Nephron (organoid): ENCODE measurements at regions not wholly inside any gene's neighbourhood (a gene's known extent, or its start where the extent isn't known, plus 50 kb on each side); places are given as distances from the start of the nearest gene placed in this dataset.
A peak's percentile ranks its signal among the peaks of the same experiment; 100 is the strongest.

Experiments
- H3K27ac Mint-ChIP-seq, 3 experiments: 2 replicates each; pipeline ENCODE4 v1.8.0; 2020; ENCODE audit warnings: mixed read lengths in 3 of 3, mild to moderate bottlenecking in 2 of 3, moderate library complexity in 1 of 3
- H3K27me3 Mint-ChIP-seq: 2 replicates; pipeline ENCODE4 v1.8.0; 2021; ENCODE audit warnings: low read depth, mild to moderate bottlenecking, moderate library complexity, mixed read lengths
- H3K36me3 Mint-ChIP-seq: 2 replicates; pipeline ENCODE4 v1.8.0; 2020; ENCODE audit warnings: low read depth, mixed read lengths
- H3K4me1 Mint-ChIP-seq: 2 replicates; pipeline ENCODE4 v1.8.0; 2020; ENCODE audit warnings: mixed read lengths
- H3K4me3 Mint-ChIP-seq, 3 experiments: 2 replicates each; pipeline ENCODE4 v1.8.0; 2020; ENCODE audit warnings: mild to moderate bottlenecking in 3 of 3, mixed read lengths in 3 of 3, moderate library complexity in 2 of 3
- H3K9me3 Mint-ChIP-seq: 2 replicates; pipeline ENCODE4 v1.8.0; 2020; ENCODE audit warnings: mixed read lengths
- CTCF ChIP-seq, 3 experiments: fragments of 200-600 bp; sonication (generic); IDR thresholded peaks; one replicate each; pipeline ENCODE4 v1.5.0; 2021; ENCODE audit warnings: antibody characterized with exemption in 3 of 3; ENCODE audit not compliant: unreplicated experiment in 3 of 3

GRCh38 chr20:50338479-50339391 is 148.1 kb downstream of the CEBPB start:
- Mint-ChIP-seq H3K27me3 (peaks cover 7% of the 10 kb centered on the region), H3K4me3 (no peak overlapping the region), H3K9me3 (no peaks in the 10 kb centered on the region), H3K4me1 (peaks cover 28% of the 10 kb centered on the region), H3K36me3 (no peaks in the 10 kb centered on the region), H3K27ac (peak overlapping the region in 2 of 3 experiments; percentile 29 to 54)
- TF ChIP-seq CTCF (IDR thresholded peaks at IDR 0.05; ENCODE audit: unreplicated experiment in 3 of 3), result no peak

- H3K27ac Mint-ChIP-seq, result peak overlapping the region in 2 of 3 experiments; percentile 29 to 54
- no peak for TF ChIP-seq CTCF (IDR thresholded peaks at IDR 0.05; ENCODE audit: unreplicated experiment in 3 of 3)
- peaks cover 20% of the 10 kb centered on the region for H3K4me1 Mint-ChIP-seq
- peaks cover 11% of the 10 kb centered on the region for H3K27me3 Mint-ChIP-seq
- H3K36me3 Mint-ChIP-seq, result no peaks in the 10 kb centered on the region
- no peaks in the 10 kb centered on the region for H3K9me3 Mint-ChIP-seq
- no peak overlapping the region for H3K4me3 Mint-ChIP-seq
Observed at GRCh38 chr20:50339466-50339901, 148.9 kb downstream of the CEBPB start.

GRCh38 chr20:50340541-50340940 is 149.9 kb downstream of the CEBPB start:
- Mint-ChIP-seq H3K4me3 (no peak overlapping the region), H3K27ac (peak overlapping the region in 1 of 3 experiments; percentile 22), H3K36me3 (peaks cover 3% of the 10 kb centered on the region), H3K9me3 (no peaks in the 10 kb centered on the region), H3K27me3 (peaks cover 11% of the 10 kb centered on the region), H3K4me1 (peaks cover 20% of the 10 kb centered on the region)
- no peak for TF ChIP-seq CTCF (IDR thresholded peaks at IDR 0.05; ENCODE audit: unreplicated experiment in 3 of 3)

GRCh38 chr20:50341050-50341449 is 150.4 kb downstream of the CEBPB start:
- Mint-ChIP-seq H3K27me3 (peaks cover 11% of the 10 kb centered on the region), H3K36me3 (peaks cover 3% of the 10 kb centered on the region), H3K9me3 (no peaks in the 10 kb centered on the region), H3K4me3 (no peak overlapping the region), H3K27ac (no peak overlapping the region), H3K4me1 (peaks cover 20% of the 10 kb centered on the region)
- no peak for TF ChIP-seq CTCF (IDR thresholded peaks at IDR 0.05; ENCODE audit: unreplicated experiment in 3 of 3)

GRCh38 chr20:50341880-50342637 is 151.4 kb downstream of the CEBPB start:
- H3K4me1 Mint-ChIP-seq, result peaks cover 23% of the 10 kb centered on the region
- no peak overlapping the region for H3K27ac Mint-ChIP-seq
- no peak for TF ChIP-seq CTCF (IDR thresholded peaks at IDR 0.05; ENCODE audit: unreplicated experiment in 3 of 3)
- H3K4me3 Mint-ChIP-seq, result no peak overlapping the region
- peaks cover 3% of the 10 kb centered on the region for H3K36me3 Mint-ChIP-seq
- H3K27me3 Mint-ChIP-seq, result peaks cover 11% of the 10 kb centered on the region
- no peaks in the 10 kb centered on the region for H3K9me3 Mint-ChIP-seq
